Calu3 (cell line): ENCODE measurements at regions not wholly inside any gene's neighbourhood (a gene's known extent, or its start where the extent isn't known, plus 50 kb on each side); places are given as distances from the start of the nearest gene placed in this dataset.

Experiments
- BruUV-seq: library from RNA; stranded (reverse); fragments of 400-500 nt; replicated peaks from 2 replicates; lab custom pipeline; 2021; lab: Mats Ljungman, UMichigan
- CTCF ChIA-PET: fragments of 300-600 bp; sonication (Branson Sonifier 250); formaldehyde crosslinking; loops from one replicate; lab custom pipeline; 2022; ENCODE audit warnings: antibody characterized with exemption; lab: Charles Lee
- DNase-seq: peaks from one replicate; pipeline ENCODE4 v3.0.0; 2022
- H3K27ac Mint-ChIP-seq: one replicate; pipeline ENCODE4 v1.8.0; 2022; ENCODE audit warnings: mixed read lengths; ENCODE audit not compliant: unreplicated experiment
- H3K27me3 Mint-ChIP-seq: one replicate; pipeline ENCODE4 v1.8.0; 2022; ENCODE audit warnings: mixed read lengths; ENCODE audit not compliant: unreplicated experiment
- H3K36me3 Mint-ChIP-seq: one replicate; pipeline ENCODE4 v1.8.0; 2022; ENCODE audit warnings: mild to moderate bottlenecking, moderate library complexity, mixed read lengths; ENCODE audit not compliant: insufficient read depth, unreplicated experiment
- H3K4me1 Mint-ChIP-seq: one replicate; pipeline ENCODE4 v1.8.0; 2022; ENCODE audit warnings: mild to moderate bottlenecking, low read depth, mixed read lengths; ENCODE audit not compliant: unreplicated experiment
- H3K4me3 Mint-ChIP-seq: one replicate; pipeline ENCODE4 v1.8.0; 2022; ENCODE audit warnings: mild to moderate bottlenecking, low read depth, moderate library complexity, mixed read lengths; ENCODE audit not compliant: unreplicated experiment
- H3K9me3 Mint-ChIP-seq: one replicate; pipeline ENCODE4 v1.8.0; 2022; ENCODE audit warnings: low read depth, mixed read lengths; ENCODE audit not compliant: unreplicated experiment
- CTCF ChIP-seq: fragments of 200-600 bp; IDR thresholded peaks from one replicate; pipeline ENCODE4 v1.8.0; 2022; ENCODE audit warnings: antibody characterized with exemption; ENCODE audit not compliant: unreplicated experiment
- intact Hi-C: fragments of 100-400 bp; cut with micrococcal nuclease; formaldehyde crosslinking; loops from one replicate; pipeline ENCODE4 v1.10.0; 2022; ENCODE audit not compliant: unreplicated experiment

GRCh38 chr17:22467720-22468119 is 775.4 kb downstream of the KCNJ18 start:
- DNase-seq = no peak
- peaks cover 4% of the 10 kb centered on the region for H3K9me3 Mint-ChIP-seq
- no peak for TF ChIP-seq CTCF
- no peak overlapping the region for H3K4me3 Mint-ChIP-seq
- H3K4me1 Mint-ChIP-seq = no peaks in the 10 kb centered on the region
- H3K36me3 Mint-ChIP-seq = no peaks in the 10 kb centered on the region
- CTCF ChIA-PET = no interaction called here
- no peaks in the 10 kb centered on the region for H3K27me3 Mint-ChIP-seq
- intact Hi-C loops = no loop called here
- H3K27ac Mint-ChIP-seq = no peak overlapping the region
- no TSS peak for BruUV-seq

GRCh38 chr17:22469101-22469880 is 777.0 kb downstream of the KCNJ18 start:
- DNase-seq = no peak
- BruUV-seq = no TSS peak
- CTCF ChIA-PET = no interaction called here
- no peak overlapping the region for H3K4me3 Mint-ChIP-seq
- no peaks in the 10 kb centered on the region for H3K27me3 Mint-ChIP-seq
- H3K27ac Mint-ChIP-seq = no peak overlapping the region
- H3K36me3 Mint-ChIP-seq = no peaks in the 10 kb centered on the region
- no peak for TF ChIP-seq CTCF
- intact Hi-C loops = no loop called here
- H3K4me1 Mint-ChIP-seq = no peaks in the 10 kb centered on the region
- peaks cover 2% of the 10 kb centered on the region for H3K9me3 Mint-ChIP-seq

GRCh38 chr17:22469941-22470340 is 777.6 kb downstream of the KCNJ18 start:
- Mint-ChIP-seq H3K36me3 (no peaks in the 10 kb centered on the region), H3K27me3 (no peaks in the 10 kb centered on the region), H3K4me3 (no peak overlapping the region), H3K27ac (no peak overlapping the region), H3K9me3 (peaks cover 2% of the 10 kb centered on the region), H3K4me1 (no peaks in the 10 kb centered on the region)
- CTCF ChIA-PET = no interaction called here
- intact Hi-C loops = no loop called here
- BruUV-seq = no TSS peak
- TF ChIP-seq CTCF = no peak
- DNase-seq = no peak

- TF ChIP-seq CTCF = no peak
- no peaks in the 10 kb centered on the region for H3K4me1 Mint-ChIP-seq
- H3K4me3 Mint-ChIP-seq = no peak overlapping the region
- BruUV-seq = no TSS peak
- no peak for DNase-seq
- H3K27me3 Mint-ChIP-seq = no peaks in the 10 kb centered on the region
- peaks cover 2% of the 10 kb centered on the region for H3K9me3 Mint-ChIP-seq
- no peak overlapping the region for H3K27ac Mint-ChIP-seq
- CTCF ChIA-PET = no interaction called here
- no peaks in the 10 kb centered on the region for H3K36me3 Mint-ChIP-seq
- intact Hi-C loops = no loop called here
These were observed 778.3 kb downstream of the KCNJ18 start for GRCh38 chr17:22470411-22471175.
